Keratinocyte (primary cell): ENCODE measurements at regions not wholly inside any gene's neighbourhood (a gene's known extent, or its start where the extent isn't known, plus 50 kb on each side); places are given as distances from the start of the nearest gene placed in this dataset.

ENCODE experiments used
- DNase-seq: peaks from one replicate; pipeline ENCODE4 v3.0.0-alpha.2; 2011; ENCODE audit warnings: low read depth, missing footprints, low spot score
- FAIRE-seq: peaks from 2 replicates; lab custom pipeline; 2011; peaks lifted over from hg19 to GRCh38; lab: Jason Lieb, UNC
- H2AFZ ChIP-seq: 2 replicates; pipeline ENCODE4 v1.6.0; 2012; ENCODE audit warnings: low read length, control low read depth, inconsistent platforms; ENCODE audit not compliant: control insufficient read depth
- H3K27ac ChIP-seq: 2 replicates; pipeline ENCODE4 v1.5.1; 2011; ENCODE audit warnings: low read length; ENCODE audit not compliant: control insufficient read depth, insufficient read depth
- H3K27me3 ChIP-seq: 3 replicates; pipeline ENCODE4 v1.6.0; 2011; ENCODE audit warnings: low read length; ENCODE audit not compliant: control insufficient read depth, insufficient read depth; ENCODE audit errors: extremely low read depth
- H3K36me3 ChIP-seq, 2 experiments: 2 replicates in 1 of 2; 3 replicates in 1 of 2; pipeline ENCODE4 v1.5.1; 2011; ENCODE audit warnings: low read length in 2 of 2, mild to moderate bottlenecking in 1 of 2; ENCODE audit not compliant: control insufficient read depth in 2 of 2, insufficient read depth in 2 of 2; ENCODE audit errors: extremely low read depth in 1 of 2
- H3K4me1 ChIP-seq: 3 replicates; pipeline ENCODE4 v1.5.1; 2011; ENCODE audit warnings: low read length; ENCODE audit not compliant: control insufficient read depth, insufficient read depth; ENCODE audit errors: extremely low read depth
- H3K4me2 ChIP-seq: 3 replicates; pipeline ENCODE4 v1.6.0; 2011; ENCODE audit warnings: low read depth, low read length; ENCODE audit not compliant: control insufficient read depth, insufficient read depth; ENCODE audit errors: extremely low read depth
- H3K4me3 ChIP-seq, 3 experiments: fragments of 200-600 bp in 1 of 3; sonication (generic) in 1 of 3; 2 replicates in 2 of 3; 3 replicates in 1 of 3; pipeline ENCODE4 v1.5.1; 2011 to 2016; ENCODE audit warnings: low read length in 3 of 3, mild to moderate bottlenecking in 3 of 3, control low read depth in 2 of 3, inconsistent platforms in 1 of 3, low read depth in 1 of 3, mixed read lengths in 1 of 3, mixed run types in 1 of 3, moderate library complexity in 1 of 3; ENCODE audit not compliant: control insufficient read depth in 2 of 3, insufficient read depth in 2 of 3; ENCODE audit errors: extremely low read depth in 1 of 3
- H3K79me2 ChIP-seq: 2 replicates; pipeline ENCODE4 v1.6.0; 2012; ENCODE audit warnings: low read length; ENCODE audit not compliant: control insufficient read depth, insufficient read depth
- H3K9ac ChIP-seq: 3 replicates; pipeline ENCODE4 v1.6.0; 2011; ENCODE audit warnings: low read length; ENCODE audit not compliant: control insufficient read depth, insufficient read depth; ENCODE audit errors: extremely low read depth
- H3K9me1 ChIP-seq: 3 replicates; pipeline ENCODE4 v1.6.0; 2011; ENCODE audit warnings: low read length; ENCODE audit not compliant: control insufficient read depth, insufficient read depth; ENCODE audit errors: extremely low read depth
- H3K9me3 ChIP-seq: 2 replicates; pipeline ENCODE4 v1.5.1; 2012; ENCODE audit warnings: low read depth, low read length; ENCODE audit not compliant: control insufficient read depth
- H4K20me1 ChIP-seq: 3 replicates; pipeline ENCODE4 v1.6.0; 2011; ENCODE audit warnings: low read length; ENCODE audit not compliant: control insufficient read depth, insufficient read depth; ENCODE audit errors: extremely low read depth
- EZH2 ChIP-seq: IDR thresholded peaks from one replicate; pipeline ENCODE4 v1.6.1; 2012; ENCODE audit warnings: inconsistent platforms, mild to moderate bottlenecking, low read length, moderate library complexity
- dilution Hi-C: fragments of 300-500 bp; cut with MboI; formaldehyde crosslinking; loops from one replicate; pipeline ENCODE4 v1.7.0; 2020; ENCODE audit warnings: low sequenced_read_pairs; ENCODE audit not compliant: extremely low pct_ligation_motif_present
- TF ChIP-seq, protein P1 (sequence below), 3 experiments: IDR thresholded peaks in 1 of 3; conservative IDR thresholded peaks in 1 of 3; optimal IDR thresholded peaks in 1 of 3; 2 replicates in 2 of 3; 3 replicates in 1 of 3; pipeline versions ENCODE3 to v1.5.1; 2011; ENCODE audit warnings: low read length in 3 of 3, mild to moderate bottlenecking in 3 of 3, moderate library complexity in 2 of 3, control low read depth in 1 of 3, inconsistent platforms in 1 of 3; ENCODE audit not compliant: insufficient read depth in 2 of 3; ENCODE audit errors: extremely low read depth in 1 of 3

- no peak for DNase-seq
- peaks cover 8% of the 10 kb centered on the region for H3K27me3 ChIP-seq
- no peak overlapping the region for H3K27ac ChIP-seq
- dilution Hi-C loops = no loop called here
- H3K36me3 ChIP-seq = no peaks in the 10 kb centered on the region
- H3K9me3 ChIP-seq = no peaks in the 10 kb centered on the region
- no peak overlapping the region for H2AFZ ChIP-seq
- H3K4me1 ChIP-seq = no peaks in the 10 kb centered on the region
- H3K79me2 ChIP-seq = no peaks in the 10 kb centered on the region
- no peak overlapping the region for H3K4me2 ChIP-seq
- H3K9ac ChIP-seq = no peak overlapping the region
- H3K9me1 ChIP-seq = no peaks in the 10 kb centered on the region
- no peak for FAIRE-seq
- TF ChIP-seq, protein P1, sequence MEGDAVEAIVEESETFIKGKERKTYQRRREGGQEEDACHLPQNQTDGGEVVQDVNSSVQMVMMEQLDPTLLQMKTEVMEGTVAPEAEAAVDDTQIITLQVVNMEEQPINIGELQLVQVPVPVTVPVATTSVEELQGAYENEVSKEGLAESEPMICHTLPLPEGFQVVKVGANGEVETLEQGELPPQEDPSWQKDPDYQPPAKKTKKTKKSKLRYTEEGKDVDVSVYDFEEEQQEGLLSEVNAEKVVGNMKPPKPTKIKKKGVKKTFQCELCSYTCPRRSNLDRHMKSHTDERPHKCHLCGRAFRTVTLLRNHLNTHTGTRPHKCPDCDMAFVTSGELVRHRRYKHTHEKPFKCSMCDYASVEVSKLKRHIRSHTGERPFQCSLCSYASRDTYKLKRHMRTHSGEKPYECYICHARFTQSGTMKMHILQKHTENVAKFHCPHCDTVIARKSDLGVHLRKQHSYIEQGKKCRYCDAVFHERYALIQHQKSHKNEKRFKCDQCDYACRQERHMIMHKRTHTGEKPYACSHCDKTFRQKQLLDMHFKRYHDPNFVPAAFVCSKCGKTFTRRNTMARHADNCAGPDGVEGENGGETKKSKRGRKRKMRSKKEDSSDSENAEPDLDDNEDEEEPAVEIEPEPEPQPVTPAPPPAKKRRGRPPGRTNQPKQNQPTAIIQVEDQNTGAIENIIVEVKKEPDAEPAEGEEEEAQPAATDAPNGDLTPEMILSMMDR (optimal IDR thresholded peaks at IDR 0.05 in 1 of 3, IDR thresholded peaks at IDR 0.05 in 1 of 3, conservative IDR thresholded peaks at IDR 0.05 in 1 of 3; ENCODE audit: extremely low read depth in 1 of 3, insufficient read depth in 2 of 3, low read length in 3 of 3) = no peak
- no peak for TF ChIP-seq EZH2
- H3K4me3 ChIP-seq = no peak overlapping the region
- H4K20me1 ChIP-seq = no peaks in the 10 kb centered on the region
Measured at GRCh38 chr1:203992440-203992839, 80.5 kb upstream of the SOX13 start.

GRCh38 chr1:203993256-203993655 is 79.7 kb upstream of the SOX13 start:
- peaks cover 8% of the 10 kb centered on the region for H3K27me3 ChIP-seq
- DNase-seq (no peak), FAIRE-seq (no peak)
- no peak overlapping the region for H3K4me3 ChIP-seq
- H3K9me1 ChIP-seq = no peaks in the 10 kb centered on the region
- TF ChIP-seq, protein P1 (optimal IDR thresholded peaks at IDR 0.05 in 1 of 3, IDR thresholded peaks at IDR 0.05 in 1 of 3, conservative IDR thresholded peaks at IDR 0.05 in 1 of 3; ENCODE audit: extremely low read depth in 1 of 3, insufficient read depth in 2 of 3, low read length in 3 of 3) = no peak
- TF ChIP-seq EZH2 = no peak
- no peaks in the 10 kb centered on the region for H3K4me1 ChIP-seq
- dilution Hi-C loops = no loop called here
- H3K4me2 ChIP-seq = no peak overlapping the region
- H3K9me3 ChIP-seq = no peaks in the 10 kb centered on the region
- no peaks in the 10 kb centered on the region for H4K20me1 ChIP-seq
- H3K27ac ChIP-seq = no peak overlapping the region
- no peaks in the 10 kb centered on the region for H3K79me2 ChIP-seq
- no peak overlapping the region for H2AFZ ChIP-seq
- H3K36me3 ChIP-seq = no peaks in the 10 kb centered on the region
- H3K9ac ChIP-seq = no peak overlapping the region
